ENCODE measurements at regions not wholly inside any gene's neighbourhood (a gene's known extent, or its start where the extent isn't known, plus 50 kb on each side); places are given as distances from the start of the nearest gene placed in this dataset.

DNA sequence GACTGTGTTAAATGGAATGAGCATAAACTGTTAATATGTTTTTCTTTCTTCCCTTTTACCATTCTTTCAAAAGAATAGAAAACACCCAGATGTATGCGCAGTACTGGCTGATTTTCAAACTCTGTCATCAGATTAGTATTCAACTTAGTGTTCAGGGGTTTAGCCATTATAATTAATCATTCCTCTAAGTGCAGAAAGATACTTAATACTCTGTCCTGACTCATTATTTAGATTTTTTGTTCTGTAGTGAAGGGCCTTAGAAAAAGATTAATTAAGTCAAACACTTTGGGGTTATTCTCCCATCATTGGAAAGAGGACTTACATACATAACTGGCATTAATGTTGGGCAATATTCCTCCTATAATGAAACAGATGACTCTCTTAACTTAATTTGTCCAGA is 1316.7 kb upstream of the SLC10A2 start:
- Histone ChIP-seq H3K27ac (no peak overlapping the region), H3K36me3 (no peaks in the 10 kb centered on the region), H3K9me3 (no peaks in the 10 kb centered on the region), H3K4me1 (no peaks in the 10 kb centered on the region), H3K27me3 (no peaks in the 10 kb centered on the region), H3K4me3 (no peak overlapping the region)
- no peak for DNase-seq (ENCODE audit: low spot score)
- TF ChIP-seq, protein P1, sequence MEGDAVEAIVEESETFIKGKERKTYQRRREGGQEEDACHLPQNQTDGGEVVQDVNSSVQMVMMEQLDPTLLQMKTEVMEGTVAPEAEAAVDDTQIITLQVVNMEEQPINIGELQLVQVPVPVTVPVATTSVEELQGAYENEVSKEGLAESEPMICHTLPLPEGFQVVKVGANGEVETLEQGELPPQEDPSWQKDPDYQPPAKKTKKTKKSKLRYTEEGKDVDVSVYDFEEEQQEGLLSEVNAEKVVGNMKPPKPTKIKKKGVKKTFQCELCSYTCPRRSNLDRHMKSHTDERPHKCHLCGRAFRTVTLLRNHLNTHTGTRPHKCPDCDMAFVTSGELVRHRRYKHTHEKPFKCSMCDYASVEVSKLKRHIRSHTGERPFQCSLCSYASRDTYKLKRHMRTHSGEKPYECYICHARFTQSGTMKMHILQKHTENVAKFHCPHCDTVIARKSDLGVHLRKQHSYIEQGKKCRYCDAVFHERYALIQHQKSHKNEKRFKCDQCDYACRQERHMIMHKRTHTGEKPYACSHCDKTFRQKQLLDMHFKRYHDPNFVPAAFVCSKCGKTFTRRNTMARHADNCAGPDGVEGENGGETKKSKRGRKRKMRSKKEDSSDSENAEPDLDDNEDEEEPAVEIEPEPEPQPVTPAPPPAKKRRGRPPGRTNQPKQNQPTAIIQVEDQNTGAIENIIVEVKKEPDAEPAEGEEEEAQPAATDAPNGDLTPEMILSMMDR (IDR thresholded peaks at IDR 0.05), result no peak

DNA sequence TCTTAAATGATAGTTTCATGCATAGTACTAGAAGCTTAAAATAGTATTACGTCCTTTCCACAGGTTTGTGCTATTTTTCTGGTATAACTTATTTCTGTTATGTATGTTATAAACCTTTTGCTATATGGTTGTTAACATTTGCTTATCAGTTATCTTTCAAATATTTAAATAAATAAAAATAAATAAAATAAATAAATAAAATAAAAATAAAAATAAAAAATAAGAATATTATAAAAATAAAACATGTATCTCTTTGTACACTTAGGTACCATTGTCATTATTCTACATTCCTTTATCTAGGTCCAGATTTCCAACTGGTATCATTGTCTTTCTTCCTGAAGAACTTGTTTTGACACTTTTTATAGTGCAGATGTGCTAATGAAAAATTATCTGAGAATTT is 1310.4 kb upstream of the SLC10A2 start:
- Histone ChIP-seq H3K4me1 (no peaks in the 10 kb centered on the region), H3K27me3 (no peaks in the 10 kb centered on the region), H3K4me3 (no peak overlapping the region), H3K27ac (no peak overlapping the region), H3K36me3 (no peaks in the 10 kb centered on the region), H3K9me3 (no peaks in the 10 kb centered on the region)
- no peak for DNase-seq (ENCODE audit: low spot score)
- TF ChIP-seq, protein P1 (IDR thresholded peaks at IDR 0.05), result no peak

DNA sequence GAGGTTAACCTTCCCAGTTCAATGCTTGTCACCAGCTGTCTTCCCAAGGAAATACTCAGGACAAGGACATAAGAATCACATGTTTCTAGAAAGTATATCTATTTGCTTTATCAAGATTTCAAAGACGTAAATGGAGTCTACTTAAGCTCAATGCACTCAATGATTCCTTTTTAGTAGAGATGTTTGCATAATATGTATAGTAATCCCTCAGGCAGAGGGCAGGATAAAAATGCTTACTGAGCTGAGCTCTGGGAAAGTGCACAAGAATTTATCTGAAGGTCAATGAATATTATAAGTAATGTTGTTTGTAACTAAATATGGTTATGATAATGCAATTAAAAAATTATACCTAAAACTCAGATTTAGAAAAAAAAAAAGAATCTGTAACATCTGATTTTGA is 1309.4 kb upstream of the SLC10A2 start:
- TF ChIP-seq, protein P1 (IDR thresholded peaks at IDR 0.05), result no peak
- H3K27ac ChIP-seq, result no peak overlapping the region
- H3K9me3 ChIP-seq, result no peaks in the 10 kb centered on the region
- no peaks in the 10 kb centered on the region for H3K27me3 ChIP-seq
- DNase-seq (ENCODE audit: low spot score), result no peak
- no peak overlapping the region for H3K4me3 ChIP-seq
- no peaks in the 10 kb centered on the region for H3K36me3 ChIP-seq
- no peaks in the 10 kb centered on the region for H3K4me1 ChIP-seq

DNA sequence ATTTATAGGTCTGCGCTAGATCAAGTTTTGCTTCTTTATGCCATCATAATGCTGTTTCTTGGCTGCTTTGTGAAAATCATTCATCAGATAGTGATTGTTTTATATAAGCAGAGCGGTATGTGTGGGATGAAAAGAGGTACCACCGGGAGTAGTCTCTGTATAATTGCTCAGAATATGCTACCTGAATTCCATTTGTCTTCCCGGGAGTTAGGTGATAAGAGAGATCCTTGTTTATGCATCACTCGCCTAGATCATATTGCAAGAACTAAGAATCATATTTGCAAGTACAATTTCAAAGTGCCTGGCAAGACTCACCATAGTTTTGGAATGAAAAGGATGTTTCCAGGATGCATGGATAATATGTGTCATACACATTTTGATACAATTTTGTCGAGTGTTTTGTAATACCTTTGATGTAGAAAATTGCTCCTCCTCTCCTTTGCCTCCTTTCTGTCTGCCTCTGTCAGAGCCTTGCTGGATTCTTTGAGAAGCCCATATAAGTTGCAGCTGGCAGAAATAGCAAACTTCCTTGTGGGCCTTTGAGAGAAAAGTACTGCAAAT is 1306.0 kb upstream of the SLC10A2 start:
- H3K36me3 ChIP-seq, result no peaks in the 10 kb centered on the region
- DNase-seq (ENCODE audit: low spot score), result no peak
- no peak overlapping the region for H3K27ac ChIP-seq
- H3K27me3 ChIP-seq, result no peaks in the 10 kb centered on the region
- no peaks in the 10 kb centered on the region for H3K4me1 ChIP-seq
- no peak overlapping the region for H3K4me3 ChIP-seq
- no peaks in the 10 kb centered on the region for H3K9me3 ChIP-seq
- TF ChIP-seq, protein P1 (IDR thresholded peaks at IDR 0.05), result no peak

DNA sequence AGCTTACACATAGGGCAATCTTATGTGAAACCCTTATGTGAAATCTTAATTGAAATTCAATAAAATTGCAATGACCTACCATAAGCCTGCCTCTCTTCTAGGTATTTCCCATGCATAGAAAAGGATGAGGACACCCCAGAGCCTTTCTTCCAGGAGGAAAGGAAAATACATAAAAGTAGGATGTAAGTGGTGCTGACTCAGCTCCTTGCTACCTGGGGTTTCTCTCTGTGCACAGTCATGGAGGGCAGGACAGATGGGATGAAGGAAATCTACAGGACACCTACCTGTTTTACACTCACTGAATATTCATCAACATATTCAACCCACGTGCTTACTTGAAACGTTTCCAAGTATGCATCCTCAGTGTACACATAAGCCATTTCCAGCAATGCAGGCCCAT is 1299.2 kb upstream of the SLC10A2 start:
- H3K4me3 ChIP-seq, result no peak overlapping the region
- no peaks in the 10 kb centered on the region for H3K36me3 ChIP-seq
- peaks cover 0 to 11% of the 10 kb centered on the region in 2 donors for H3K9me3 ChIP-seq
- H3K4me1 ChIP-seq, result no peaks in the 10 kb centered on the region
- H3K27me3 ChIP-seq, result no peaks in the 10 kb centered on the region
- TF ChIP-seq, protein P1 (IDR thresholded peaks at IDR 0.05), result no peak
- DNase-seq (ENCODE audit: low spot score), result no peak
- no peak overlapping the region for H3K27ac ChIP-seq

DNA sequence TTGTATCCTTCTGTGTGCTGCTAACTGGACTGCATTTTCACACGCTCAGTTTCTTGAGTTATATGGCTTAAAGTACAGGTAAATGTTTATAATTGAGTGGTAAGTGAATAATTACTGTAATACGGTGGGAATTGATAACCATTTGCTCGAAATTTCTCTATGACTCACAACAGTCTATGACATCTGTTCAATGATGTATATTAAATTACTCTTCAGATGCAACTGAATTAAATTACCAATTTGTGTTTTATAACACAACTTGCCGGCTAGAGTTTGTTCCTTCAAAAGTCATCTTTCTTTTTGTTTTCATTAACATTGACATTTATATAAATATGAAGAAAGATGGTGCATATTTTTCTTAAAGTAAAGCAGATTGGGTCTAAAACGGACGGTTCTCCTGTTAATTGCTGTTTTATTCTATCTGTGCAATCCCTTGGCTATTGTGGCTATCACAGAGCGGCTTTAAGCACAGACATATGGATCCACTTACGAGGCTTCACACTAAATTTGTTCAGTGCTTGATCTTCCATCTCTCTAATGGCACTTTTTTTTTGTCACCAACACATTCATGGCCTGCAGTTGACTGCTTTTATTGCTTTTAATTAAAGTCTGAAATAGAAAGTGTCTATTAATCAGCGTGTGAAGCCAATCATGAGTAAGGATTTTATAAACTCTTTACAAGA is 1291.6 kb upstream of the SLC10A2 start:
- TF ChIP-seq, protein P1 (IDR thresholded peaks at IDR 0.05), result no peak

More for the DNA sequence above, 1291.6 kb upstream of the SLC10A2 start:
- H3K4me1 ChIP-seq, result no peaks in the 10 kb centered on the region
- DNase-seq (ENCODE audit: low spot score), result no peak
- H3K27me3 ChIP-seq, result no peaks in the 10 kb centered on the region
- H3K9me3 ChIP-seq, result peaks cover 0 to 11% of the 10 kb centered on the region in 2 donors
- H3K27ac ChIP-seq, result no peak overlapping the region
- H3K36me3 ChIP-seq, result no peaks in the 10 kb centered on the region
- no peak overlapping the region for H3K4me3 ChIP-seq

Measured in right atrium auricular region (tissue), 2 donors.